ENCODE measurements at regions not wholly inside any gene's neighbourhood (a gene's known extent, or its start where the extent isn't known, plus 50 kb on each side); places are given as distances from the start of the nearest gene placed in this dataset.
"Not testable (repeated sequence)": the region's sequence is repeated elsewhere in the genome, so short reads cannot be mapped to it uniquely, and the experiment has no call there.

- not testable (repeated sequence) for H3K27ac Mint-ChIP-seq; H3K36me3 Mint-ChIP-seq; DNase-seq (ENCODE audit: extremely low spot score, unreplicated experiment); H3K9me3 Mint-ChIP-seq; H3K27me3 Mint-ChIP-seq; H3K4me3 Mint-ChIP-seq; H3K4me1 Mint-ChIP-seq (ENCODE audit: unreplicated experiment)
These were observed 183.0 kb downstream of the HACE1 start for GRCh38 chr6:104676679-104677078.

GRCh38 chr6:104675161-104675560 lies 184.6 kb downstream of the HACE1 start:
- not testable (repeated sequence) for H3K27ac Mint-ChIP-seq; H3K27me3 Mint-ChIP-seq; DNase-seq (ENCODE audit: extremely low spot score, unreplicated experiment); H3K4me1 Mint-ChIP-seq (ENCODE audit: unreplicated experiment); H3K36me3 Mint-ChIP-seq; H3K9me3 Mint-ChIP-seq; H3K4me3 Mint-ChIP-seq

GRCh38 chr6:104673078-104673477 lies 186.6 kb downstream of the HACE1 start:
- H3K27me3 Mint-ChIP-seq; H3K27ac Mint-ChIP-seq; H3K36me3 Mint-ChIP-seq; DNase-seq (ENCODE audit: extremely low spot score, unreplicated experiment); H3K4me1 Mint-ChIP-seq (ENCODE audit: unreplicated experiment); H3K9me3 Mint-ChIP-seq; H3K4me3 Mint-ChIP-seq: not testable (repeated sequence)

- H3K9me3 Mint-ChIP-seq: not testable (repeated sequence)
These were observed 188.2 kb downstream of the HACE1 start for GRCh38 chr6:104671591-104671891.

GRCh38 chr6:104670834-104671590 lies 188.7 kb downstream of the HACE1 start:
- H3K36me3 Mint-ChIP-seq; H3K27me3 Mint-ChIP-seq; DNase-seq (ENCODE audit: extremely low spot score, unreplicated experiment); H3K27ac Mint-ChIP-seq; H3K9me3 Mint-ChIP-seq; H3K4me1 Mint-ChIP-seq (ENCODE audit: unreplicated experiment); H3K4me3 Mint-ChIP-seq: not testable (repeated sequence)

More at GRCh38 chr6:104671591-104671891, 188.2 kb downstream of the HACE1 start:
- not testable (repeated sequence) for H3K27ac Mint-ChIP-seq; H3K36me3 Mint-ChIP-seq; H3K4me1 Mint-ChIP-seq (ENCODE audit: unreplicated experiment); H3K4me3 Mint-ChIP-seq; H3K27me3 Mint-ChIP-seq; DNase-seq (ENCODE audit: extremely low spot score, unreplicated experiment)

GRCh38 chr6:104669483-104669882 lies 190.2 kb downstream of the HACE1 start:
- Mint-ChIP-seq H3K4me3 (no peak overlapping the region), H3K36me3 (no peaks in the 10 kb centered on the region), H3K9me3 (peaks cover 11% of the 10 kb centered on the region), H3K27ac (no peak overlapping the region), H3K4me1 (ENCODE audit: unreplicated experiment) (no peaks in the 10 kb centered on the region), H3K27me3 (no peaks in the 10 kb centered on the region)
- DNase-seq (ENCODE audit: extremely low spot score, unreplicated experiment): no peak
- no peak for TF ChIP-seq CTCF (conservative IDR thresholded peaks at IDR 0.05)

GRCh38 chr6:104656235-104656634 lies 203.5 kb downstream of the HACE1 start:
- no peak overlapping the region for H3K27ac Mint-ChIP-seq
- no peaks in the 10 kb centered on the region for H3K27me3 Mint-ChIP-seq
- no peak overlapping the region for H3K4me3 Mint-ChIP-seq
- peaks cover 7% of the 10 kb centered on the region for H3K9me3 Mint-ChIP-seq
- H3K4me1 Mint-ChIP-seq (ENCODE audit: unreplicated experiment): no peaks in the 10 kb centered on the region
- TF ChIP-seq CTCF (conservative IDR thresholded peaks at IDR 0.05): no peak
- H3K36me3 Mint-ChIP-seq: no peaks in the 10 kb centered on the region
- no peak for DNase-seq (ENCODE audit: extremely low spot score, unreplicated experiment)

GRCh38 chr6:104653781-104654180 lies 205.9 kb downstream of the HACE1 start:
- Mint-ChIP-seq H3K27me3 (no peaks in the 10 kb centered on the region), H3K27ac (no peak overlapping the region), H3K9me3 (peaks cover 7% of the 10 kb centered on the region), H3K4me3 (no peak overlapping the region), H3K4me1 (ENCODE audit: unreplicated experiment) (no peaks in the 10 kb centered on the region), H3K36me3 (no peaks in the 10 kb centered on the region)
- no peak for TF ChIP-seq CTCF (conservative IDR thresholded peaks at IDR 0.05)
- DNase-seq (ENCODE audit: extremely low spot score, unreplicated experiment): no peak

Data from type B pancreatic cell (in vitro differentiated cells).